ENCODE measurements at regions not wholly inside any gene's neighbourhood (a gene's known extent, or its start where the extent isn't known, plus 50 kb on each side); places are given as distances from the start of the nearest gene placed in this dataset.

- TF ChIP-seq SP1 (IDR thresholded peaks at IDR 0.05), result no peak
- TF ChIP-seq ZNF384 (IDR thresholded peaks at IDR 0.05), result no peak
Observed at GRCh38 chr4:100075486-100076270, 114.6 kb downstream of the DDIT4L start.

Data from HEK293T (cell line).